ENCODE measurements at regions not wholly inside any gene's neighbourhood (a gene's known extent, or its start where the extent isn't known, plus 50 kb on each side); places are given as distances from the start of the nearest gene placed in this dataset.

DNA sequence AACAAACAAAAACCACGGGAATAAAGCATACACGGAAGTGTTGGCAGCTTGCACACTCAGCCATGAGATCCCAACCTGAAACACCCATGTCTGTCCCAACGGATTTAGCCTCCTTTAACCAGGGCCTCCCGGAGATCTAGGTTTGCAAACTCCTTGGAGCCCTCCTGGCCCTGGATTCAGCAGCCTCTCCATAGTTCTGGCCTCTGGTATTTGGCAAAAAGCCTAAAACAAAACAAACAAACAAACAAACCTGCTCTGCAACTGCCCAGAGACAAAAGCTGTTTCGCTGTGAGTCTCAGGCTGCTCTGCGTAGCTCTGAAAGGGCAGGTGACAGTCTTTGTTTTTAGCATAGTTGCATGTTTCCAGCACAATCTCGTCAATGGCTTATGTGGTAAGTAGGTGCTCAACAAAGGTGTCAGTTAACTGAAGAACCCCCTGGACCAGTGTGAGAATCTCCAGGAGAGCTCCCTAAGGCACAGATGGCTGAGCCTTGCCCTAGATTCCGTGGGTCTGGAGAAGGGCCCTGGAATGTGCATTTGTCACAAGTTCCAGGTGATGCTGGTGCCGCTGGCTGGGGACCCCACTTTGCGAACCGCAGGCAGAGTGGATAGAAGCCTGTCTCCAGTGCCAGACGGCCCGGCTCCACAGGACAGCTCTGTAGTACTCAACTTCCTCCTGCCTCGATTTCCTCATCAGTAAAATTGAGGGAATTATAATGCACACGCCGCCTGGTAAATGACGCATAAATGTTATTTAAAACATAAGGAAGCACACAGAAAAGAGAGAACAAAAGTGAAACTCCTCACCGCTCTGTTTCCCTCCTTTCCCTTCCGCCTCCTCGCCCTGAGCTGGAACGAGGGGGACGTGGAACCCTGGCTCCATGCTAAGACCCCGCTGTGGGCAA lies 86.2 kb downstream of the RIPK4 start:
- no peak overlapping the region for H3K27ac ChIP-seq (replicated peaks)
- no peak for DNase-seq (ENCODE audit: low read depth in 1 of 2, low spot score in 1 of 2)
- TF ChIP-seq, protein P1, sequence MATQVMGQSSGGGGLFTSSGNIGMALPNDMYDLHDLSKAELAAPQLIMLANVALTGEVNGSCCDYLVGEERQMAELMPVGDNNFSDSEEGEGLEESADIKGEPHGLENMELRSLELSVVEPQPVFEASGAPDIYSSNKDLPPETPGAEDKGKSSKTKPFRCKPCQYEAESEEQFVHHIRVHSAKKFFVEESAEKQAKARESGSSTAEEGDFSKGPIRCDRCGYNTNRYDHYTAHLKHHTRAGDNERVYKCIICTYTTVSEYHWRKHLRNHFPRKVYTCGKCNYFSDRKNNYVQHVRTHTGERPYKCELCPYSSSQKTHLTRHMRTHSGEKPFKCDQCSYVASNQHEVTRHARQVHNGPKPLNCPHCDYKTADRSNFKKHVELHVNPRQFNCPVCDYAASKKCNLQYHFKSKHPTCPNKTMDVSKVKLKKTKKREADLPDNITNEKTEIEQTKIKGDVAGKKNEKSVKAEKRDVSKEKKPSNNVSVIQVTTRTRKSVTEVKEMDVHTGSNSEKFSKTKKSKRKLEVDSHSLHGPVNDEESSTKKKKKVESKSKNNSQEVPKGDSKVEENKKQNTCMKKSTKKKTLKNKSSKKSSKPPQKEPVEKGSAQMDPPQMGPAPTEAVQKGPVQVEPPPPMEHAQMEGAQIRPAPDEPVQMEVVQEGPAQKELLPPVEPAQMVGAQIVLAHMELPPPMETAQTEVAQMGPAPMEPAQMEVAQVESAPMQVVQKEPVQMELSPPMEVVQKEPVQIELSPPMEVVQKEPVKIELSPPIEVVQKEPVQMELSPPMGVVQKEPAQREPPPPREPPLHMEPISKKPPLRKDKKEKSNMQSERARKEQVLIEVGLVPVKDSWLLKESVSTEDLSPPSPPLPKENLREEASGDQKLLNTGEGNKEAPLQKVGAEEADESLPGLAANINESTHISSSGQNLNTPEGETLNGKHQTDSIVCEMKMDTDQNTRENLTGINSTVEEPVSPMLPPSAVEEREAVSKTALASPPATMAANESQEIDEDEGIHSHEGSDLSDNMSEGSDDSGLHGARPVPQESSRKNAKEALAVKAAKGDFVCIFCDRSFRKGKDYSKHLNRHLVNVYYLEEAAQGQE (IDR thresholded peaks at IDR 0.05; ENCODE audit: insufficient replicate concordance, low read depth) = no peak
- TF ChIP-seq POLR2AphosphoS5 (IDR thresholded peaks at IDR 0.05; ENCODE audit: low read depth) (no peak), SPI1 (IDR thresholded peaks at IDR 0.05; ENCODE audit: borderline replicate concordance, low read depth) (no peak), GABPA (IDR thresholded peaks at IDR 0.05; ENCODE audit: low read depth) (no peak)
- TF ChIP-seq, protein P2, sequence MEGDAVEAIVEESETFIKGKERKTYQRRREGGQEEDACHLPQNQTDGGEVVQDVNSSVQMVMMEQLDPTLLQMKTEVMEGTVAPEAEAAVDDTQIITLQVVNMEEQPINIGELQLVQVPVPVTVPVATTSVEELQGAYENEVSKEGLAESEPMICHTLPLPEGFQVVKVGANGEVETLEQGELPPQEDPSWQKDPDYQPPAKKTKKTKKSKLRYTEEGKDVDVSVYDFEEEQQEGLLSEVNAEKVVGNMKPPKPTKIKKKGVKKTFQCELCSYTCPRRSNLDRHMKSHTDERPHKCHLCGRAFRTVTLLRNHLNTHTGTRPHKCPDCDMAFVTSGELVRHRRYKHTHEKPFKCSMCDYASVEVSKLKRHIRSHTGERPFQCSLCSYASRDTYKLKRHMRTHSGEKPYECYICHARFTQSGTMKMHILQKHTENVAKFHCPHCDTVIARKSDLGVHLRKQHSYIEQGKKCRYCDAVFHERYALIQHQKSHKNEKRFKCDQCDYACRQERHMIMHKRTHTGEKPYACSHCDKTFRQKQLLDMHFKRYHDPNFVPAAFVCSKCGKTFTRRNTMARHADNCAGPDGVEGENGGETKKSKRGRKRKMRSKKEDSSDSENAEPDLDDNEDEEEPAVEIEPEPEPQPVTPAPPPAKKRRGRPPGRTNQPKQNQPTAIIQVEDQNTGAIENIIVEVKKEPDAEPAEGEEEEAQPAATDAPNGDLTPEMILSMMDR (IDR thresholded peaks at IDR 0.05; ENCODE audit: insufficient read depth, low read length) = no peak
- H3K4me3 ChIP-seq (replicated peaks; ENCODE audit: insufficient read depth, low read length) = no peak overlapping the region
- no peaks in the 10 kb centered on the region for H3K27me3 ChIP-seq (ENCODE audit: insufficient read depth, poor library complexity, severe bottlenecking)

DNA sequence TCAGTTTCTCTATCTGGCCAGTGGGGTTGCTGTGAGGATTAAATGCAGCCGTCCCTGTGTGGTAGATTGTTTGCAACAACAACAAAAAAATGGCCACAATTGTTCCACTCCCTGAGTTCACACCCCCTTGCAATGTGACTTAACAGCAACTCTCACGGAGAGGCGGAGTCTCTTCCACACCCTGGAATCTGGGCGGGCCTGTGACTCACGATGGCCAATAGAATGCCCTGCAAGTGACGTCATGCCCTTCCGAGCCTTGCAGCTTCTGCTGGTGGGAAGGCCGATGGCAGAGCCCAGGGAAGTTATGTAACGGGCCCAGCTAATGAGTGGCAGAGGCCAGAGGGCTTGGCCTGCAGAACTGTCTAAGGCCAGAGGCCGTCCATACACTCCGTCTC lies 87.9 kb downstream of the RIPK4 start:
- no peaks in the 10 kb centered on the region for H3K27me3 ChIP-seq (ENCODE audit: insufficient read depth, poor library complexity, severe bottlenecking)
- TF ChIP-seq POLR2AphosphoS5 (IDR thresholded peaks at IDR 0.05; ENCODE audit: low read depth) = no peak
- TF ChIP-seq, protein P2 (IDR thresholded peaks at IDR 0.05; ENCODE audit: insufficient read depth, low read length) = no peak
- H3K4me3 ChIP-seq (replicated peaks; ENCODE audit: insufficient read depth, low read length) = no peak overlapping the region
- no peak overlapping the region for H3K27ac ChIP-seq (replicated peaks)
- DNase-seq (ENCODE audit: low read depth in 1 of 2, low spot score in 1 of 2) = no peak

DNA sequence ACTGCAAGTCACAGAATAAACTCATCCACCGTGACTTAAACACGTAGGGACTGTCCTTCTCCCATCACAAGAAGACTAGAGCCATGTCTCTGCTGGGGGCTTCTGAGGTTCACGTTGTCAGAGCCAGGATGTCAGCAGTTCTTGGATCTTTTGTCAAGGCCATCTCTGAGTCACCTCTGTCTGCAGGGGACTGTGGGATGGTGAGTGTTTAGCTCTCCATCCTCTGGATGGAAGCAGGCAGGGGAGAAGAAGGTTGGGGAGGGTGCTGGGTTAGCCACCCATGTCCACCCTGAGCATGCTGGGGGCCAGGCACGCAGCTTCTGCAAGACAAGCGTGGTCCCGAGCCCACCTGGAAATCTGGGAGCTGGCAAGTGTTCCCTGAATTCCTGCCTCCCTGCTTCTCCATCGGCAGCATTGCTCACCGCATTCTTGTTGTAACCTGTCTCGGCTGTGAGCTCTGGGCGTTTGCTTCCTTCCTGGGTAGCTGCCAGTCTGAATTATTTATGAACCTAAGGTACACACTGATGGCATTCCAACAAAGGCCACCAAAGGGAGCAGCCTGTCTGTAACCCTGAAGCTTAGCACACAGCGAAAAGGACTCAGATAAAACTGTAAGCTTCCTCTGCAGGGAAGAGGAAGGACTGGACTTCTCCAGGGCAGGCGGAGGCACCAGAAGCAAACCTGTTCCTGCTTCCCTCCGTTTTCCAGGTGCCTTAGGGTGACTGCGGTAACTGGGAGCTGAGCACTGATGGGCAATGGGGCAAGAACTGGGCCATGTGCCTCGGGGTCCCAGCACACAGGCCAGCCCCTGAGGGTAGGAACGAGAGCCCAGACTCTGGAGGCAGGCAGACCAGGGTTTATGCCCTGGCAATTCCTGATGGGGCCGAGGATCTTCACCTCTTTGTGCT lies 88.6 kb downstream of the RIPK4 start:
- Histone ChIP-seq H3K27me3 (ENCODE audit: insufficient read depth, poor library complexity, severe bottlenecking) (no peaks in the 10 kb centered on the region), H3K27ac (replicated peaks) (no peak overlapping the region), H3K4me3 (replicated peaks; ENCODE audit: insufficient read depth, low read length) (no peak overlapping the region)
- DNase-seq (ENCODE audit: low read depth in 1 of 2, low spot score in 1 of 2) = no peak
- TF ChIP-seq GABPA (IDR thresholded peaks at IDR 0.05; ENCODE audit: low read depth) = no peak
- TF ChIP-seq, protein P2 (IDR thresholded peaks at IDR 0.05; ENCODE audit: insufficient read depth, low read length) = no peak
- TF ChIP-seq POLR2AphosphoS5 (IDR thresholded peaks at IDR 0.05; ENCODE audit: low read depth) = no peak
- TF ChIP-seq, protein P1 (IDR thresholded peaks at IDR 0.05; ENCODE audit: insufficient replicate concordance, low read depth) = no peak
- no peak for TF ChIP-seq SPI1 (IDR thresholded peaks at IDR 0.05; ENCODE audit: borderline replicate concordance, low read depth)
